ENCODE measurements at regions not wholly inside any gene's neighbourhood (a gene's known extent, or its start where the extent isn't known, plus 50 kb on each side); places are given as distances from the start of the nearest gene placed in this dataset.

DNA sequence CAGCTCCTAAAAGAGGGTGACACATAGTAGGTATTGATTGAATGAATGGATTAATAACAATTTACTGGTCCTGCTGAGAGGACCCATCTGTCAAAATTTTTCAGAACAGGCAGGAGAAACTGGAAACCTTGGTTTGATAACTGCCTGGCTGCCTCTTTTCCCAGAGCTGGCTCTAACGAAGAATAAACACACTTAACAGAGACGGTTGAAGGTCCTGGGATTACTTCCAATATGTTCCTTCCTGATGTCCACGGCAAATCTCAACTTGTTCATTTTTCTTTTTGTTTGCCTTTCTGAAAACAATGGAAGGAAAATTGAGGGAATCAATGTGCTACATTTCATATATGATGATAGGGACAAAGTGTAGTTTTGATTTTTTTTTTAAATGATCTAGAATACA is 76.5 kb upstream of the SYT13 start:
- TF ChIP-seq, protein P1, sequence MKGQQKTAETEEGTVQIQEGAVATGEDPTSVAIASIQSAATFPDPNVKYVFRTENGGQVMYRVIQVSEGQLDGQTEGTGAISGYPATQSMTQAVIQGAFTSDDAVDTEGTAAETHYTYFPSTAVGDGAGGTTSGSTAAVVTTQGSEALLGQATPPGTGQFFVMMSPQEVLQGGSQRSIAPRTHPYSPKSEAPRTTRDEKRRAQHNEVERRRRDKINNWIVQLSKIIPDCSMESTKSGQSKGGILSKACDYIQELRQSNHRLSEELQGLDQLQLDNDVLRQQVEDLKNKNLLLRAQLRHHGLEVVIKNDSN (IDR thresholded peaks at IDR 0.05), result no peak
- no peak for TF ChIP-seq YY1 (IDR thresholded peaks at IDR 0.05; ENCODE audit: low read depth)
- no peak for TF ChIP-seq TEAD4 (IDR thresholded peaks at IDR 0.05)
- TF ChIP-seq TCF12 (IDR thresholded peaks at IDR 0.05; ENCODE audit: low read depth), result no peak
- TF ChIP-seq EP300 (IDR thresholded peaks at IDR 0.05; ENCODE audit: borderline replicate concordance), result no peak
- TF ChIP-seq NFIC (IDR thresholded peaks at IDR 0.05), result no peak
- TF ChIP-seq EGR1 (IDR thresholded peaks at IDR 0.05), result no peak
- TF ChIP-seq, protein P2, sequence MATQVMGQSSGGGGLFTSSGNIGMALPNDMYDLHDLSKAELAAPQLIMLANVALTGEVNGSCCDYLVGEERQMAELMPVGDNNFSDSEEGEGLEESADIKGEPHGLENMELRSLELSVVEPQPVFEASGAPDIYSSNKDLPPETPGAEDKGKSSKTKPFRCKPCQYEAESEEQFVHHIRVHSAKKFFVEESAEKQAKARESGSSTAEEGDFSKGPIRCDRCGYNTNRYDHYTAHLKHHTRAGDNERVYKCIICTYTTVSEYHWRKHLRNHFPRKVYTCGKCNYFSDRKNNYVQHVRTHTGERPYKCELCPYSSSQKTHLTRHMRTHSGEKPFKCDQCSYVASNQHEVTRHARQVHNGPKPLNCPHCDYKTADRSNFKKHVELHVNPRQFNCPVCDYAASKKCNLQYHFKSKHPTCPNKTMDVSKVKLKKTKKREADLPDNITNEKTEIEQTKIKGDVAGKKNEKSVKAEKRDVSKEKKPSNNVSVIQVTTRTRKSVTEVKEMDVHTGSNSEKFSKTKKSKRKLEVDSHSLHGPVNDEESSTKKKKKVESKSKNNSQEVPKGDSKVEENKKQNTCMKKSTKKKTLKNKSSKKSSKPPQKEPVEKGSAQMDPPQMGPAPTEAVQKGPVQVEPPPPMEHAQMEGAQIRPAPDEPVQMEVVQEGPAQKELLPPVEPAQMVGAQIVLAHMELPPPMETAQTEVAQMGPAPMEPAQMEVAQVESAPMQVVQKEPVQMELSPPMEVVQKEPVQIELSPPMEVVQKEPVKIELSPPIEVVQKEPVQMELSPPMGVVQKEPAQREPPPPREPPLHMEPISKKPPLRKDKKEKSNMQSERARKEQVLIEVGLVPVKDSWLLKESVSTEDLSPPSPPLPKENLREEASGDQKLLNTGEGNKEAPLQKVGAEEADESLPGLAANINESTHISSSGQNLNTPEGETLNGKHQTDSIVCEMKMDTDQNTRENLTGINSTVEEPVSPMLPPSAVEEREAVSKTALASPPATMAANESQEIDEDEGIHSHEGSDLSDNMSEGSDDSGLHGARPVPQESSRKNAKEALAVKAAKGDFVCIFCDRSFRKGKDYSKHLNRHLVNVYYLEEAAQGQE (IDR thresholded peaks at IDR 0.05; ENCODE audit: low read depth), result no peak
- TF ChIP-seq ZBTB7A (IDR thresholded peaks at IDR 0.05; ENCODE audit: low read depth), result no peak
- no peak for TF ChIP-seq CREB1 (IDR thresholded peaks at IDR 0.05; ENCODE audit: low read depth)
- no peak for TF ChIP-seq RAD21 (IDR thresholded peaks at IDR 0.05; ENCODE audit: low read depth)

DNA sequence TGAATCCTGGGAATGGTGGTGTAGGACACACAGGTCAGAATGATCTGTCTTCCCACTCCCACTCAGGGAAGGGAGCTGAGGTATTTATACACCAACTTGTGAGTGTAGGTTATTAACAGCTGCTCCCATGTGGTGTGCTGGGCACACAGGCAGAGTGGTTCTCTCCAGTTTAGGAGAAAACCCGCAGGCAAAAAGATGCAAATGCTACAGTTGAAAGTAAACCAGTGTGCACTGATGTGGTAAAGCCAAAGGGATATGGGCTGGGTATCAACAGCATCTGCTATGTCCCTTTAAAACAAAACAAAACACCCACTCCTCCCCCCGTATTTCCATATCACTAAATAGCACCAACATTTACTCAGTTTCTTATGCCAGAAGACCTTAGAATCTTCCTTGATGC is 75.4 kb upstream of the SYT13 start:
- TF ChIP-seq, protein P1 (IDR thresholded peaks at IDR 0.05), result no peak
- TF ChIP-seq EP300 (IDR thresholded peaks at IDR 0.05; ENCODE audit: borderline replicate concordance) (no peak), CREB1 (IDR thresholded peaks at IDR 0.05; ENCODE audit: low read depth) (no peak), ZBTB7A (IDR thresholded peaks at IDR 0.05; ENCODE audit: low read depth) (no peak)

DNA sequence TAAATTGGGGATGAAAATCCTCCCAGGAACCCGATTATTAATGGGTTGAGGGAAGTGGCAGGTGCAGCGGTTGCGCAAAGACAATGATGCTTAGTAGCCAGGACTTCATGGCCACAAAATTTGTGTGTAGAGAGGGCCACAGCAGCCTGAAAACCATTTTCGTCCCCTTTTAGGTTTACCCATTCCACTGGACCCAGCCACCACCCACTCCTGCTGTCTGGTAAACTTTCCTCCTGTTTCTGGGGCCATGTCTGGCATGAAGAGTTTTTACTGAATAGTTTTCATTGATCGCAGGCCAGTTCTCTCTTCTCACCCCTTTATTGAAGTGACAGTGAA is 69.5 kb upstream of the SYT13 start:
- TF ChIP-seq YY1 (IDR thresholded peaks at IDR 0.05; ENCODE audit: low read depth) (no peak), EP300 (IDR thresholded peaks at IDR 0.05; ENCODE audit: borderline replicate concordance) (no peak)

DNA sequence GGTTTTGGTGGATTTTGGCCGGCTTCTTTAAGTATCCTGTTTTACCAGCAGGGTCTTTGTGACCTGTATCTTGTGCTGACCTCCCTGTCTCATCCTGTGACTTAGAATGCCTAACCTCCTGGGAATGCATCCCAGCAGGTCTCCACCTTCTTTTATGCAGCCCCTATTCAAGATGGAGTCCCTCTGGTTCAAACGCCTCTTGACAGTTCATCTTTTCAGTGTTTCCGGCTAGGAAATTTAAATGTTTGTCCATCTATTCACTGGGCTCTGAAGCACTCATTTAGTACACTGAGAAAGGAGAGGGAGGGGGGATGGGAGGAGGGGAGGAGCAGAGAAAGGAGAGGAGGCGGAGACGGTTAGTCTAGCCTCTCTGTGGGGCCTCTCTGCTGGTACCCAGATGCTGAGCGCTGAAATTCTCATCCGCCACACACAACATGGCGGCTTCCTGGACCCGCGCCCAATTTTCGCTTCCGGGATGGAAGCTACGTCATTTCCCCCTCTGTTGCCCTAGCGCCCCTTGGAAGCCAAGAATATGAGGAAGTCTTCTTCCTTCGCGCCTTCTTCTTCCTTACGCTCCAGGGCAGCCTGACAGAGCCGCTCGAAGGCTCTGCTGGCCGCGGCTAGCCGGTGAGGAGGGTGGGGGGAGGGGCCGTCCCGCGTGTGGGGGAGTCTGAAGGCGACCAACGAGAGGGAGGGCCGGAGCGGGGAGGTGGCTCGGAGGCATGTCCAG is 69.0 kb upstream of the SYT13 start:
- TF ChIP-seq TEAD4 (IDR thresholded peaks at IDR 0.05), result no peak
- TF ChIP-seq ZBTB7A (IDR thresholded peaks at IDR 0.05; ENCODE audit: low read depth), result no peak
- peak; percentile 83 for TF ChIP-seq YY1 (IDR thresholded peaks at IDR 0.05; ENCODE audit: low read depth)
- TF ChIP-seq, protein P2 (IDR thresholded peaks at IDR 0.05; ENCODE audit: low read depth), result no peak
- TF ChIP-seq, protein P1 (IDR thresholded peaks at IDR 0.05), result no peak
- no peak for TF ChIP-seq CREB1 (IDR thresholded peaks at IDR 0.05; ENCODE audit: low read depth)
- no peak for TF ChIP-seq RAD21 (IDR thresholded peaks at IDR 0.05; ENCODE audit: low read depth)
- TF ChIP-seq, protein P3, sequence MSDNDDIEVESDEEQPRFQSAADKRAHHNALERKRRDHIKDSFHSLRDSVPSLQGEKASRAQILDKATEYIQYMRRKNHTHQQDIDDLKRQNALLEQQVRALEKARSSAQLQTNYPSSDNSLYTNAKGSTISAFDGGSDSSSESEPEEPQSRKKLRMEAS (IDR thresholded peaks at IDR 0.05), result no peak
- TF ChIP-seq EGR1 (IDR thresholded peaks at IDR 0.05), result no peak
- TF ChIP-seq EP300 (IDR thresholded peaks at IDR 0.05; ENCODE audit: borderline replicate concordance), result no peak
- 0 out of 2 replicates have a peak, but pooled peaks have one; percentile 13 for TF ChIP-seq NFIC (IDR thresholded peaks at IDR 0.05)
- no peak for TF ChIP-seq CEBPB (IDR thresholded peaks at IDR 0.05)
- TF ChIP-seq TAF1 (IDR thresholded peaks at IDR 0.05; ENCODE audit: low read depth), result no peak
- TF ChIP-seq TCF12 (IDR thresholded peaks at IDR 0.05; ENCODE audit: low read depth), result no peak
- TF ChIP-seq FOXM1 (IDR thresholded peaks at IDR 0.05; ENCODE audit: borderline replicate concordance, low read depth), result no peak

DNA sequence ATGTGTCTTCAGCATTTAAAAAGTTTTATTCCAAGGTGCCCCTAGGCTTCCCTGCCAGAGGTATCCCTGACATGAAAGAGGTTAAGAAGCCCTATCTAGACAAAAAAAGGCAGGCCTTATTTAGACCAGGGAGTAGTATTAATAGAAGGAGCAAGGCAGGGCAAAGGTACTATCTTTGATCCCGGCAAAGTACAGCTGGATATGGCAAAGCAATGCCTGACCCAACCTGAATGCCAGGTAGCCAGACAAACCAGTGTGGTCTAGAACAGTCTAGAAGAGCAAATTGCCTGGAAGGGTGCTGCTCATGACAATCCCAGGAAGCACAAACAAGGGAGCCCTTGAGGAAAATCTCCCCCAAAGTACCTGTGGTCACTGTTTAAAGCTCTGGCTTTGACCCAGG is 62.6 kb upstream of the SYT13 start:
- TF ChIP-seq YY1 (IDR thresholded peaks at IDR 0.05; ENCODE audit: low read depth) (no peak), EGR1 (IDR thresholded peaks at IDR 0.05) (no peak), CEBPB (IDR thresholded peaks at IDR 0.05) (no peak), CREB1 (IDR thresholded peaks at IDR 0.05; ENCODE audit: low read depth) (no peak), TAF1 (IDR thresholded peaks at IDR 0.05; ENCODE audit: low read depth) (no peak), EP300 (IDR thresholded peaks at IDR 0.05; ENCODE audit: borderline replicate concordance) (no peak), TCF12 (IDR thresholded peaks at IDR 0.05; ENCODE audit: low read depth) (no peak), RAD21 (IDR thresholded peaks at IDR 0.05; ENCODE audit: low read depth) (no peak), ZBTB7A (IDR thresholded peaks at IDR 0.05; ENCODE audit: low read depth) (no peak), NFIC (IDR thresholded peaks at IDR 0.05) (no peak), TEAD4 (IDR thresholded peaks at IDR 0.05) (no peak), FOXM1 (IDR thresholded peaks at IDR 0.05; ENCODE audit: borderline replicate concordance, low read depth) (no peak)
- TF ChIP-seq, protein P1 (IDR thresholded peaks at IDR 0.05), result no peak
- TF ChIP-seq, protein P3 (IDR thresholded peaks at IDR 0.05), result no peak
- TF ChIP-seq, protein P2 (IDR thresholded peaks at IDR 0.05; ENCODE audit: low read depth), result no peak

All from Ishikawa (cell line).